ENCODE measurements at regions not wholly inside any gene's neighbourhood (a gene's known extent, or its start where the extent isn't known, plus 50 kb on each side); places are given as distances from the start of the nearest gene placed in this dataset.

GRCh38 chr22:27110665-27111451 is 453.5 kb downstream of the MIAT start:
- no peak for DNase-seq (ENCODE audit: low read depth in 4 of 4, low spot score in 1 of 4)

GRCh38 chr22:27111796-27112672 is 454.6 kb downstream of the MIAT start:
- no peak for DNase-seq (ENCODE audit: low read depth in 4 of 4, low spot score in 1 of 4)

DNA sequence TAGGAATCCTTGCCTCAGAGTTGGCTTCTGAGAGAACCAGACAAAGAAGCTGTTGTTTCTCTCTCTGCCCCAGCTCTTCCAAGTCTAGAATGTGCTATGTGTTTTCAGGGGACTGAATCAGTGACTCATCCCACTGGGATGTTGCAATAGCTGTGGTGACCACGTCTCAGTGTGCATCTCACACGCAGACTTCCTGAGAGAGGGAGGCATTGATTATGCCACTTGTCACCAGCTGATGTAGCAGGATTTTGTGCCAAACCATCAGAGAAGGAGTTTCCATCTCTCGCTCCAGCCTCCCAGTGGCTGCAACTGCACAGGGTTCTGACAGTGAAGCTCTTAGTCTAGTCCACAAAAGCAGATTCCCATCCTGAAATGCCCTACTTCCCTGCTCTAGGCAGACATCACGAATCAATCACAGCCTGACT is 455.8 kb downstream of the MIAT start:
- no peak for DNase-seq (ENCODE audit: low read depth in 4 of 4, low spot score in 1 of 4)

- DNase-seq (ENCODE audit: low read depth in 4 of 4, low spot score in 1 of 4): no peak
Measured at GRCh38 chr22:27113641-27114040, 456.3 kb downstream of the MIAT start.

GRCh38 chr22:27114186-27114585 is 456.8 kb downstream of the MIAT start:
- no peak for DNase-seq (ENCODE audit: low read depth in 4 of 4, low spot score in 1 of 4)

DNA sequence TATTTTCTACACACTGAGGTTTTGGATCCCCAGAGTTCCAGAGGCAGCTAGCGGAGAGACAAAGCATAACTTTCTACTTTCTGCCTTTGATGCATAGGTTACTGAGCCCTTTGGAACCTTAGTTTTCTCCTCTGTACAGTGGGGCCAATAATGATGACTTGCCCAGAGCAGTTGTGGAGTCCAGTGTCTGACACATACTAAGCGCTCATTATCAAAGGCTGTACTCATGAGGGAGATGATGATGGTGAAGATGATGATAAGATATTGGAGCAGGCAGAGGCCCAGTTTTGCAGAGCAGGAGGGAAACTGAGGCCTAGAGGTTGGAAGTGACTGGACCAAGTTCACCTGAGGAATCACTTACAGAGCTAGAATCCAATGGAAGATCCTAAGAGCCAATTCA is 458.0 kb downstream of the MIAT start:
- DNase-seq (ENCODE audit: low read depth in 4 of 4, low spot score in 1 of 4): no peak

GRCh38 chr22:27115816-27116256 is 458.4 kb downstream of the MIAT start:
- DNase-seq (ENCODE audit: low read depth in 4 of 4, low spot score in 1 of 4): no peak

GRCh38 chr22:27116312-27117086 is 459.1 kb downstream of the MIAT start:
- no peak for DNase-seq (ENCODE audit: low read depth in 4 of 4, low spot score in 1 of 4)

- DNase-seq (ENCODE audit: low read depth in 4 of 4, low spot score in 1 of 4): no peak
Measured at GRCh38 chr22:27120036-27120435, 462.6 kb downstream of the MIAT start.

DNA sequence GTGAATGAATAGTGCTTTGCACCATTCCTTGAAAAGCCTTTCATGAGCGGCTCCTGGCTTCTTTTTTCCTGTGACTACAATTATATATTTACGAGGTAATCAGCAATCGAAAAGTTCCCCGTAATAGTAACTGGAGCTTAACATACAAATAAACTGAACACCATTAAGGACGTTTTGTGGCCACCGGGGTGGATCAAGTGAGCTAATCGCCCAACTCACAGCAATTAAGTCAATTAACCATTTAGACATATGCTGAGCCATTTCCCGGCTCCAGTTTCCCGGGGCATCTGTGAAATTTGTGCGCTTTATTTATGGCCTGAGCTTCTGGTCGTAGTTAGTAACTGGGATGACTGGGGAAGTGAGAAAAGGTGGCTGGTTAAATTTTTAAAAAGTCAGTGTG is 465.2 kb downstream of the MIAT start:
- DNase-seq (ENCODE audit: low read depth in 4 of 4, low spot score in 1 of 4): no peak

DNA sequence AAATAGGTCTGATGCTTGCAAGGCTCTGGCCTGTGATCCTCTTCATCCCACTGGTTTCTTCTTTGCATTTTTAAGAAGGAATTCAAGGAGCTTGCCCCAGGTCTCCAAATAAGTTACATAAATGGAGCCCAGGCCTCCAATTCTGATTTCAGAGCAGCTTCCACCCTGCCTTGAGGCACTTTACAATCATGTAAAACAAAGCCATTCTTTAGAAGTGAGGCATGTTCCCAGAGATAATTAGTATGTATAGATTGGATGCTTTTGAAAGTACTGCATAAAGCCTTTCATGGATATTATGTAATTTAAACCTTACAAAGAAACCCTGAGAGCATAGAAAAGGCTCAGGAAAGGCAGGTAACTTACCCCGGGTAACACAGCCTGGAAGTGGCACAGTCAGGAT is 466.5 kb downstream of the MIAT start:
- DNase-seq (ENCODE audit: low read depth in 4 of 4, low spot score in 1 of 4): no peak

GRCh38 chr22:27124351-27124966 is 467.1 kb downstream of the MIAT start:
- DNase-seq (ENCODE audit: low read depth in 4 of 4, low spot score in 1 of 4): no peak

GRCh38 chr22:27125539-27125938 is 468.2 kb downstream of the MIAT start:
- DNase-seq (ENCODE audit: low read depth in 4 of 4, low spot score in 1 of 4): no peak

- DNase-seq (ENCODE audit: low read depth in 4 of 4, low spot score in 1 of 4): no peak
Measured at GRCh38 chr22:27127911-27128310, 470.5 kb downstream of the MIAT start.

- DNase-seq (ENCODE audit: low read depth in 4 of 4, low spot score in 1 of 4): no peak
Measured at GRCh38 chr22:27128461-27129085, 471.2 kb downstream of the MIAT start.

- no peak for DNase-seq (ENCODE audit: low read depth in 4 of 4, low spot score in 1 of 4)
Measured at GRCh38 chr22:27129266-27129665, 471.9 kb downstream of the MIAT start.

- no peak for DNase-seq (ENCODE audit: low read depth in 4 of 4, low spot score in 1 of 4)
Measured at GRCh38 chr22:27130906-27131305, 473.5 kb downstream of the MIAT start.

GRCh38 chr22:27131346-27131745 is 474.0 kb downstream of the MIAT start:
- no peak for DNase-seq (ENCODE audit: low read depth in 4 of 4, low spot score in 1 of 4)

DNA sequence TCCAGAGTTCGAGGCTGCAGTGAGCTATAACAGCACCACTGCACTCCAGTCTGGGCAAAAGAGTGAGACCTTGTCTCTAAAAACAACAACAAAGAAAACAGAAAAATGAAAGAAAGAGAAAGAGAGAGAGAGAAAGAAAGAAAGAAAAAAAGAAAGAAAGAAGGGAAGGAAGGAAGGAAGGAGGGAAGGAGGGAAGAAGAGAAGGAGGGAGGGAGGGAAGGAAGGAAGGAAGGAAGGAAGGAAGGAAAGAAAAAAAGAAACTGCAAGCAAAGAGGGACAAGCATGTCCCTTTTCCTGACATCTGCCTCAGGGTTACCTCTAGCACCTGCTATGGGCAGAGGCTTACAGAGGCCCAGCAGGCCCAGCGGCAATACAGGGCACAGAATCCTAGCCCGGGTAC is 475.0 kb downstream of the MIAT start:
- no peak for DNase-seq (ENCODE audit: low read depth in 4 of 4, low spot score in 1 of 4)

- no peak for DNase-seq (ENCODE audit: low read depth in 4 of 4, low spot score in 1 of 4)
Measured at GRCh38 chr22:27133019-27133431, 475.6 kb downstream of the MIAT start.

All from stimulated activated CD4-positive, alpha-beta T cell treated with anti-CD3 and anti-CD28 coated beads, Interleukin-1b, Interleukin-23, amount 100 ng/mL, for 24 hours (primary cell).